GM21717 (cell line): ENCODE measurements at regions not wholly inside any gene's neighbourhood (a gene's known extent, or its start where the extent isn't known, plus 50 kb on each side); places are given as distances from the start of the nearest gene placed in this dataset.

ENCODE experiments used
- ATAC-seq: cut with Tn5 transposase; IDR thresholded peaks from one replicate; pipeline ENCODE4 v1.9.1; 2021; ENCODE audit warnings: mild to moderate bottlenecking, moderate library complexity; ENCODE audit not compliant: unreplicated experiment

- ATAC-seq: no peak
Observed at GRCh38 chr6:19759117-19759880, 77.9 kb upstream of the ID4 start.

- ATAC-seq: no peak
Observed at GRCh38 chr6:19761121-19761520, 76.0 kb upstream of the ID4 start.

GRCh38 chr6:19771753-19772336, 65.3 kb upstream of the ID4 start:
- no peak for ATAC-seq

DNA sequence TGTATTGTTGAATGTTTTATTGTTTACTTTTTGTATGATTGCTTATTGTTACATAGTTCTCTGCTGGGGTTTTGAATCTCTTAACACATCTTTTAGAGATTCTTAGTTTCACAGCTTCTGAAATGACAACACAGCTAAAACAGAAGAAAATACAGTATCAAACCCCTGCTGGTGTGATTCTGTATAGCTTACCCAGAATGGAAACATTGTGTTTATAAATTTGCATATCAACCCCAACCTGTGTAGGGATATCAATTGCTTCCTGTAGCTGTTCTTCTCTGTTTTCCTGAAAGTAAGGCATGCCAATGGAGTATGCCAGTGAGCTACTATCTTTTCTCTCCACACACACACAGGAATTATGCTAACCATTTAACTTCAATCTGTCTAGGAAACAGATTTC, 64.3 kb upstream of the ID4 start:
- ATAC-seq: no peak

GRCh38 chr6:19781269-19781668, 55.9 kb upstream of the ID4 start:
- ATAC-seq: no peak

GRCh38 chr6:19782588-19782987, 54.6 kb upstream of the ID4 start:
- ATAC-seq: no peak
